ENCODE measurements at regions not wholly inside any gene's neighbourhood (a gene's known extent, or its start where the extent isn't known, plus 50 kb on each side); places are given as distances from the start of the nearest gene placed in this dataset.

DNA sequence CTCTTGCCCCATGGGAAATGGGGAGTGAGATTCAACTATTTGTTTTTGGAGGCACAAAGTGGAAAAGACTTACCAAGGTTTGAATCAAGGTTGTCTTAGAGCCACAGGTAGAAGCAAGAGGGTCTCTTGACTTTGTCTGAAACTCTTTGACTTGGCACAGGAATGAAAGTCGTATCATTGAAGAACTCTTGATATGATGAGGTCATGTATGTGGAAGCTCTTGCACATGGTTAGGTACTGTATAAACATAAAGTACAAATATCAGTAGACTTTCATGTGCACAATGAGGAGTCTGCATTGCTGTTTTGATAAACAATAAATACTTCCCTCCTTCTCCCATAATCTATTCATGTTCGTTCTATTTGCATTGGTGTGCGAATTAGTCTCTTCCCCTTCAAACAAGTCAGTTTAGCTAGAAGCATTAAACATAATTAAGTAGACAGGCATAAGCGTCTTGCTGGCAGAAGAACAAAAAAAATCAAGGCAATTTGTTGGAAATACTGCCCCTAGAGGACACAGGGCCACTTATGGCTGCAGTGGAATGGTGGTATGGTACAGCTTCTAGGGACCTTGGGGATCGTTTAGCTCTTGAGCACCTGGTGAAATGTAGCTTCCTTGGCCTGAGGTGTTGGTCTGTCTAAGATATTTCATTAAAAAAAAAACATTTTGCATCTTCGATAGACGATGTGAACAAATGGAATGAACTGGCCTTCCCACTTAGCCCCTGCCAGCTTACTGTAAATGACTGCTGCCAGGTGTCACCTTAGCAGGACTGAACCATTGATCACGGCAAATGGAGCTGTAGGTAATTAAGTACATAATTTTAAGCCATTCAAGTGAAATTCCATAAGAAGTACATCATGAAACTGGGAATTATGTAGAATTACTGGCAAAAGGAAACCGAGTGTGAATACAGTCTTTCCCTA lies 218.0 kb upstream of the GALNT2 start:
- peaks cover 9 to 11% of the 10 kb centered on the region in 2 donors for H3K27me3 Mint-ChIP-seq

GRCh38 chr1:229851511-229851910 lies 215.5 kb upstream of the GALNT2 start:
- H3K27ac Mint-ChIP-seq, result no peak overlapping the region
- Histone ChIP-seq H3K27ac (ENCODE audit: low read depth, low read length) (no peak overlapping the region), H3K36me3 (ENCODE audit: insufficient read depth, low read length) (no peaks in the 10 kb centered on the region), H3K27me3 (ENCODE audit: insufficient read depth, low read length) (no peaks in the 10 kb centered on the region), H3K4me3 (ENCODE audit: low read length in 2 of 2) (no peak overlapping the region), H3K4me1 (ENCODE audit: insufficient read depth, low read length) (no peaks in the 10 kb centered on the region), H3K9me3 (ENCODE audit: control insufficient read depth in 1 of 2, low read length in 2 of 2) (no peaks in the 10 kb centered on the region)
- intact Hi-C loops (cut with micrococcal nuclease), result no loop called here
- peaks cover 5% of the 10 kb centered on the region in 2 donors for H3K27me3 Mint-ChIP-seq
- ChIA-PET CTCF (ENCODE audit: partially characterized antibody) (interaction anchor here (1.1 kb wide), 1 partner anchor 10 kb away, joined by 3 read pairs; no protein-coding TSS in a partner anchor), POLR2A (ENCODE audit: partially characterized antibody) (no interaction called here)
- no peak for DNase-seq
- H3K36me3 Mint-ChIP-seq, result no peaks in the 10 kb centered on the region
- H3K4me3 Mint-ChIP-seq, result no peak overlapping the region
- peaks cover 5 to 8% (median 6%) of the 10 kb centered on the region in 4 donors for H3K4me1 Mint-ChIP-seq
- no peaks in the 10 kb centered on the region for H3K9me3 Mint-ChIP-seq

More for the DNA sequence above, 218.0 kb upstream of the GALNT2 start:
- H3K27ac Mint-ChIP-seq, result no peak overlapping the region
- no peaks in the 10 kb centered on the region for H3K9me3 ChIP-seq (ENCODE audit: control insufficient read depth in 1 of 2, low read length in 2 of 2)
- no peaks in the 10 kb centered on the region for H3K4me1 Mint-ChIP-seq
- intact Hi-C loops (cut with micrococcal nuclease), result no loop called here
- ChIA-PET CTCF (ENCODE audit: partially characterized antibody) (interaction anchor here (1.0 to 1.6 kb wide), 5 partner anchors 12 to 466 kb away, joined by 3 to 5 read pairs (median 3); no protein-coding TSS in a partner anchor), POLR2A (ENCODE audit: partially characterized antibody) (no interaction called here)
- no peak for DNase-seq
- H3K36me3 ChIP-seq (ENCODE audit: insufficient read depth, low read length), result no peaks in the 10 kb centered on the region
- no peak overlapping the region for H3K27ac ChIP-seq (ENCODE audit: low read depth, low read length)
- no peaks in the 10 kb centered on the region for H3K9me3 Mint-ChIP-seq
- H3K4me3 ChIP-seq (ENCODE audit: low read length in 2 of 2), result no peak overlapping the region
- no peaks in the 10 kb centered on the region for H3K36me3 Mint-ChIP-seq
- H3K4me3 Mint-ChIP-seq, result no peak overlapping the region
- no peaks in the 10 kb centered on the region for H3K4me1 ChIP-seq (ENCODE audit: insufficient read depth, low read length)
- H3K27me3 ChIP-seq (ENCODE audit: insufficient read depth, low read length), result no peaks in the 10 kb centered on the region

DNA sequence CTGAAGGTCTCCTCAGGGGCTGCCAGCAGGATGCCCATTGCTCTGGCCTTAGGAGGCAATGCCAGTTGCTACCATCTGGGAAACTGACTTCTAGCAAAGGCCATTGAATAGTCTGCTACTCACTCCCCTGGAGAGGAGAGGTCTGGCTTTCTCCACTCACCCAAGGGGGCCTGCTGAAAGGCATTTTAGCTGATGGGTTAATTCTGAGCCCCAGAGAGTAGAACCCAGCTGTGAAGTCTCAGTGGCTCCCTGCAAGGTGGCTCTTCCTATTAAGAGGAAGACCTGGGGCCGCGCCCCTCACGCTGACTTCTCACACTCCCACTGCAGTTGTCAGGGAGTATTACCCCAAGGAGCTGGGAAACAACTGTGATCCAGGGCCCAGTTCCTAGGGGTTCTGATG lies 213.3 kb upstream of the GALNT2 start:
- Histone ChIP-seq H3K36me3 (ENCODE audit: insufficient read depth, low read length) (no peaks in the 10 kb centered on the region), H3K4me3 (ENCODE audit: low read length in 2 of 2) (no peak overlapping the region), H3K4me1 (ENCODE audit: insufficient read depth, low read length) (no peaks in the 10 kb centered on the region), H3K9me3 (ENCODE audit: control insufficient read depth in 1 of 2, low read length in 2 of 2) (no peaks in the 10 kb centered on the region), H3K27me3 (ENCODE audit: insufficient read depth, low read length) (no peaks in the 10 kb centered on the region), H3K27ac (ENCODE audit: low read depth, low read length) (no peak overlapping the region)
- no peak overlapping the region for H3K27ac Mint-ChIP-seq
- no peak for DNase-seq
- peaks cover 5 to 8% (median 6%) of the 10 kb centered on the region in 4 donors for H3K4me1 Mint-ChIP-seq
- no peak overlapping the region for H3K4me3 Mint-ChIP-seq
- no peaks in the 10 kb centered on the region for H3K9me3 Mint-ChIP-seq
- ChIA-PET CTCF (ENCODE audit: partially characterized antibody) (no interaction called here), POLR2A (ENCODE audit: partially characterized antibody) (no interaction called here)
- H3K36me3 Mint-ChIP-seq, result no peaks in the 10 kb centered on the region
- H3K27me3 Mint-ChIP-seq, result peaks cover 3 to 5% of the 10 kb centered on the region in 2 donors
- intact Hi-C loops (cut with micrococcal nuclease), result no loop called here

GRCh38 chr1:229854620-229855019 lies 212.4 kb upstream of the GALNT2 start:
- Histone ChIP-seq H3K9me3 (ENCODE audit: control insufficient read depth in 1 of 2, low read length in 2 of 2) (no peaks in the 10 kb centered on the region), H3K4me3 (ENCODE audit: low read length in 2 of 2) (no peak overlapping the region), H3K27ac (ENCODE audit: low read depth, low read length) (no peak overlapping the region), H3K27me3 (ENCODE audit: insufficient read depth, low read length) (no peaks in the 10 kb centered on the region), H3K36me3 (ENCODE audit: insufficient read depth, low read length) (no peaks in the 10 kb centered on the region), H3K4me1 (ENCODE audit: insufficient read depth, low read length) (no peaks in the 10 kb centered on the region)
- no peak overlapping the region for H3K27ac Mint-ChIP-seq
- H3K36me3 Mint-ChIP-seq, result no peaks in the 10 kb centered on the region
- intact Hi-C loops (cut with micrococcal nuclease), result no loop called here
- ChIA-PET POLR2A (ENCODE audit: partially characterized antibody) (no interaction called here), CTCF (ENCODE audit: partially characterized antibody) (no interaction called here)
- no peak overlapping the region for H3K4me3 Mint-ChIP-seq
- H3K4me1 Mint-ChIP-seq, result peaks cover 5 to 8% (median 6%) of the 10 kb centered on the region in 4 donors
- H3K9me3 Mint-ChIP-seq, result no peaks in the 10 kb centered on the region
- H3K27me3 Mint-ChIP-seq, result peaks cover 3% of the 10 kb centered on the region in 2 donors
- DNase-seq, result no peak

DNA sequence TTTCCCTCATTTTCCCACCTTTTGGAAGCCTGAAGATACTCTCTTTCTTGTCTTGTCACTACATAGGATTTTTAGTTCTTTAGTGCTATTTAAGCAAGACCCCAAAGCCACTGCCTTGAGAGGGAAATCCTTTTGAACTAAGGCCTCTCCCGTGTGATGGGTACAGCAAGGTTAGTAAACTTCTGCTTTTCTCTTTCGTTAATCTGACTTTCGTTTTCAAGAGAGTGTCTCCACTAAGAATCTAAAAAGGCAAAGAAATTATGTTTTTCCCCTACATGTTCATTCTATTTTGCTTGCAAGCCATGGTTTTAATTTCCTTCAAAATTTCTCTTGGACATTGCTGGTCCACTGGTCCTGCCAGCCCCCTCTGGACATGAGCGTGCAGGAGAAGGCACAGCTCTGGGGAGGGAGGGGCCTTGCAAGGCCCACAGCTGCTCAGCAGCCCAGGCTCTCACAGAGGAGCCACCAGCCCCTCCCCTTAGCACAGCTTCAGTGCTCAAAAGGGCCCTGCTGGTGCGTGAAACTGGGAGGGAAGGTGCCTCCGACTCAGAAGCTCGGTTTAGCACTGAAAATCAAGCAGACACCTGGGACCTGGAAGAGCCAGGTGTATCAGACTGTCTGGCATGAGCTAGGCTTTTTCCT lies 210.9 kb upstream of the GALNT2 start:
- Mint-ChIP-seq H3K4me3 (peak overlapping the region; percentile 75 to 87 (median 84)), H3K27me3 (peaks cover 3% of the 10 kb centered on the region in 2 donors), H3K4me1 (peaks cover 5 to 8% (median 6%) of the 10 kb centered on the region in 4 donors), H3K27ac (peak overlapping the region in 5 of 7 donors; percentile 17 to 82 (median 31)), H3K36me3 (no peaks in the 10 kb centered on the region), H3K9me3 (no peaks in the 10 kb centered on the region)
- CTCF ChIA-PET (ENCODE audit: partially characterized antibody), result no interaction called here
- POLR2A ChIA-PET (ENCODE audit: partially characterized antibody), result no interaction called here
- intact Hi-C loops (cut with micrococcal nuclease), result no loop called here
- no peaks in the 10 kb centered on the region for H3K9me3 ChIP-seq (ENCODE audit: control insufficient read depth in 1 of 2, low read length in 2 of 2)
- DNase-seq, result no peak
- H3K27ac ChIP-seq (ENCODE audit: low read depth, low read length), result no peak overlapping the region
- no peaks in the 10 kb centered on the region for H3K4me1 ChIP-seq (ENCODE audit: insufficient read depth, low read length)
- no peak overlapping the region for H3K4me3 ChIP-seq (ENCODE audit: low read length in 2 of 2)
- H3K36me3 ChIP-seq (ENCODE audit: insufficient read depth, low read length), result no peaks in the 10 kb centered on the region
- H3K27me3 ChIP-seq (ENCODE audit: insufficient read depth, low read length), result no peaks in the 10 kb centered on the region

- no peaks in the 10 kb centered on the region for H3K27me3 ChIP-seq (ENCODE audit: insufficient read depth, low read length)
- Mint-ChIP-seq H3K27me3 (peaks cover 0 to 5% of the 10 kb centered on the region in 2 donors), H3K4me3 (no peak overlapping the region), H3K36me3 (no peaks in the 10 kb centered on the region), H3K4me1 (peaks cover 5 to 8% (median 6%) of the 10 kb centered on the region in 4 donors), H3K9me3 (no peaks in the 10 kb centered on the region), H3K27ac (no peak overlapping the region)
- POLR2A ChIA-PET (ENCODE audit: partially characterized antibody), result no interaction called here
- no peak for DNase-seq
- no peaks in the 10 kb centered on the region for H3K36me3 ChIP-seq (ENCODE audit: insufficient read depth, low read length)
- CTCF ChIA-PET (ENCODE audit: partially characterized antibody), result no interaction called here
- H3K4me1 ChIP-seq (ENCODE audit: insufficient read depth, low read length), result no peaks in the 10 kb centered on the region
- intact Hi-C loops (cut with micrococcal nuclease), result no loop called here
- H3K9me3 ChIP-seq (ENCODE audit: control insufficient read depth in 1 of 2, low read length in 2 of 2), result no peaks in the 10 kb centered on the region
- H3K27ac ChIP-seq (ENCODE audit: low read depth, low read length), result no peak overlapping the region
- no peak overlapping the region for H3K4me3 ChIP-seq (ENCODE audit: low read length in 2 of 2)
Measured at GRCh38 chr1:229857585-229857984, 209.5 kb upstream of the GALNT2 start.

DNA sequence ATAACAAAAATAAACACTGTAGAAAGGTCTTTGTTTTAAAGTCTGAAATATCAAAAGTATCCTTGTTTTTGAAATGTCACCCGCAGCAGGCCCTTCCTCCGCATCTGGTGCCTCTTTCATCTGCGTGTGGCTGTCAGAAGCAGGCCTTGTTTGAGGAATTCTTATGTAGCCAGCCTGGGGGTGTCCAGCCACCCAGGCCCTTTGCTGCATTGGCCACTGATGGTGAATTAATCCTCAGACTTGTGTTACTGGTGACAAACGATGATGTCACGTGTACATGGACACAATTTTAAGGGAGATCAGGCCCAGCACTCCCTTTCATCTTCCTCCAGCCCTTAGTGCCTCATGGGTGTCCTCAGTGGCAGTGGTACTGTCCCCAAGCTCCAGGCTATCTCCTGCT lies 208.0 kb upstream of the GALNT2 start:
- H3K4me1 ChIP-seq (ENCODE audit: insufficient read depth, low read length), result no peaks in the 10 kb centered on the region
- H3K4me3 ChIP-seq (ENCODE audit: low read length in 2 of 2), result no peak overlapping the region
- H3K27me3 ChIP-seq (ENCODE audit: insufficient read depth, low read length), result no peaks in the 10 kb centered on the region
- ChIA-PET POLR2A (ENCODE audit: partially characterized antibody) (no interaction called here), CTCF (ENCODE audit: partially characterized antibody) (no interaction called here)
- intact Hi-C loops (cut with micrococcal nuclease), result no loop called here
- Mint-ChIP-seq H3K27ac (no peak overlapping the region), H3K4me1 (peaks cover 5 to 8% (median 6%) of the 10 kb centered on the region in 4 donors), H3K9me3 (no peaks in the 10 kb centered on the region), H3K4me3 (no peak overlapping the region), H3K36me3 (no peaks in the 10 kb centered on the region), H3K27me3 (peaks cover 0 to 5% of the 10 kb centered on the region in 2 donors)
- no peaks in the 10 kb centered on the region for H3K9me3 ChIP-seq (ENCODE audit: control insufficient read depth in 1 of 2, low read length in 2 of 2)
- DNase-seq, result no peak
- no peak overlapping the region for H3K27ac ChIP-seq (ENCODE audit: low read depth, low read length)
- no peaks in the 10 kb centered on the region for H3K36me3 ChIP-seq (ENCODE audit: insufficient read depth, low read length)

All from CD4-positive, alpha-beta memory T cell (primary cell).